ENCODE measurements at regions not wholly inside any gene's neighbourhood (a gene's known extent, or its start where the extent isn't known, plus 50 kb on each side); places are given as distances from the start of the nearest gene placed in this dataset.
"Not testable (repeated sequence)": the region's sequence is repeated elsewhere in the genome, so short reads cannot be mapped to it uniquely, and the experiment has no call there.

DNA sequence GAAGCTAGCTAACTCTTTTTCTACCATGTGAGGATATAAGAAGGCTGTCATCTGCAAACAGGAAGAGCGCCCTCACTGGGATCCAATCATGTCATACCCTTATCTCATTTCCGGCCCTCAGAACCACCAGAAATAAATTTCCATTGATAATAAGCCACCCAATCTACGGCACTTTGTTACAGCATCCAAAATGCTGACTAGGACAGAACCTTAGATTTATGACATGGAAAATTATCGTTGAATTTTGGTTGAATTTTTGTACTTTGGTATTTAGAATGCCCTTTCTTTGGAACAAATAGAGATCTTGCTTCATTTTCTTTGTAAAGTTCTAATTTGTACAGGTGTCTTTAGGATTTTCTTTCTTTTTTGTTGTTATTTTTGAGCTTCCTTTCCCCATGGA is 53.3 kb upstream of the CYLC2 start:
- Histone ChIP-seq H3K4me1 (ENCODE audit: control insufficient read depth, low read depth, low read length) (no peaks in the 10 kb centered on the region), H3K27ac (ENCODE audit: low read length) (no peak overlapping the region), H3K9me3 (ENCODE audit: control insufficient read depth, low read depth, low read length) (no peaks in the 10 kb centered on the region), H3K27me3 (ENCODE audit: control insufficient read depth, insufficient read depth, low read length) (no peaks in the 10 kb centered on the region), H3K4me3 (ENCODE audit: low read length) (no peak overlapping the region), H3K36me3 (ENCODE audit: control insufficient read depth, low read depth, low read length) (no peaks in the 10 kb centered on the region), H3K9ac (ENCODE audit: low read length) (no peak overlapping the region)

DNA sequence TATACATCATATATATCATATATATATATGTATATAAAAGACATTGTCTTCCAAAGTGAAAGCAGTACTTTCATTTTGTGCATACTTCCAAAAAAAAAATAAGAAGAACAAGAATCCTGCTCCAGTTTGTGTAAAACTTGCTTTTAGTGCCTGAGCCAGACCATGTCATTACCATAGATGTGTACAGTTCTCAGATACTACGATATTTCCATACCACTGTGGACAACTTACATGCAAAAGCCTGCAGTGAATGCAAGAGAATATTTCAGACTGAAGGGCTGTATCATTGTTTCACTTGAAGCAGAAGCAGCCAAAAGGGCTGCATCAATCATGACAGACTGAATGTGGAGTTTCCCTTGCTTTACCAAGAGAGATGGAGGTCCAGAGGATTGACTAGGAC is 72.6 kb upstream of the CYLC2 start:
- no peaks in the 10 kb centered on the region for H3K36me3 ChIP-seq (ENCODE audit: control insufficient read depth, low read depth, low read length)
- no peaks in the 10 kb centered on the region for H3K4me1 ChIP-seq (ENCODE audit: control insufficient read depth, low read depth, low read length)
- no peak overlapping the region for H3K4me3 ChIP-seq (ENCODE audit: low read length)
- H3K27me3 ChIP-seq (ENCODE audit: control insufficient read depth, insufficient read depth, low read length): no peaks in the 10 kb centered on the region
- no peaks in the 10 kb centered on the region for H3K9me3 ChIP-seq (ENCODE audit: control insufficient read depth, low read depth, low read length)
- H3K9ac ChIP-seq (ENCODE audit: low read length): no peak overlapping the region
- H3K27ac ChIP-seq (ENCODE audit: low read length): no peak overlapping the region

DNA sequence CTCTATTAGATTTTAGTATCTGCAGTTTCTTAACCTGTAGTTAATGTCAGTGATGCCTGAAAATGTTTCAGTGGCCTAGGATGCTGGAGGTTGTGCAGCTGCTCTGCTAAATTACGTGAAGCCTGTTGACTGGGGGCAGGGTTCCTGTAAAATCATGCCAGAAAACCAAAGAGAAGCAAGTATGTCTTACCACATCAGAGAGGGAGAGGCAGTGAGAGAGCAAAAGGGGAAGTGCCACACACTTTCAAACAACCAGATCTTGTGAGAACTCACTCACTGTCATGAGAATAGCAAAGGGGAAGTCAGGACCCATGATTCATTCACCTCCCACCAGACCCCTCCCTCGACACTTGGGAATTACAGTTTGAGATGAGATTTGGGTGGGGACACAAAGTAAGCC is 83.9 kb upstream of the CYLC2 start:
- Histone ChIP-seq H3K27ac (ENCODE audit: low read length) (no peak overlapping the region), H3K4me1 (ENCODE audit: control insufficient read depth, low read depth, low read length) (peaks cover 6% of the 10 kb centered on the region), H3K36me3 (ENCODE audit: control insufficient read depth, low read depth, low read length) (no peaks in the 10 kb centered on the region), H3K27me3 (ENCODE audit: control insufficient read depth, insufficient read depth, low read length) (no peaks in the 10 kb centered on the region), H3K9ac (ENCODE audit: low read length) (no peak overlapping the region), H3K9me3 (ENCODE audit: control insufficient read depth, low read depth, low read length) (no peaks in the 10 kb centered on the region), H3K4me3 (ENCODE audit: low read length) (no peak overlapping the region)

DNA sequence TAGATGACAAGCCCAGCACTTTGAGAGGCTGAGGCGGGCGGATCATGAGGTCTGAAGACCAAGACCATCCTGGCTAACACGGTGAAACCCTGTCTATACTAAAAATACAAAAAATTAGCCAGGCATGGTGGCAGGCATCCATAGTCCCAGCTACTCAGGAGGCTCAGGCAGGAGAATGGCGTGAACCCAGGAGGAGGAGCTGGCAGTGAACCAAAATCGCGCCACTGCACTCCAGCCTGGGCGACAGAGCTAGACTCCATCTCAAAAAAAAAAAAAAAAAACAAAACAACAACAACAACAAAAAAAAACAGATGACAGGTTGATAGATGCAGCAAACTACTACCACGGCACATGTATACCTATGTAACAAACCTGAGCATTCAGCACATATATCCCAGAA is 89.3 kb upstream of the CYLC2 start:
- not testable (repeated sequence) for H3K27ac ChIP-seq (ENCODE audit: low read length); H3K9ac ChIP-seq (ENCODE audit: low read length); H3K27me3 ChIP-seq (ENCODE audit: control insufficient read depth, insufficient read depth, low read length); H3K4me3 ChIP-seq (ENCODE audit: low read length); H3K36me3 ChIP-seq (ENCODE audit: control insufficient read depth, low read depth, low read length); H3K9me3 ChIP-seq (ENCODE audit: control insufficient read depth, low read depth, low read length); H3K4me1 ChIP-seq (ENCODE audit: control insufficient read depth, low read depth, low read length)

DNA sequence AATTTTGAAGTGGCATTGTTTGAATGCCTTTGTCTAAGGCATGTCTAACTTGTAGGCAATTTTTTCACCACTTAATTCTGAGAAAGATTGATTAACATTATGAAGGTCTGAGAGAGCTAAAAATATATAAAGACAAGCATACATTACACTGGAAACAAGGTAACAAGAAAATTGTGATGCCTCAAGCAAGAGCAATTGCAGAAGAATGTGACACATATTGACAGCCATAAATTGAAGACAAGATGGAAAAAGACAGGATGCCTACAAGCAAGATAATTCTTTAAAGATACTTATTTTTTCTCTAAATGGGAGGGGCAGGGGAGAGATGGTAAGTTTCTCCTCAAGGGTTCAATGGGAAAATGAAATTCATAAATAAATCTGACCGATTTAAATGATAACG is 103.1 kb upstream of the CYLC2 start:
- Histone ChIP-seq H3K4me1 (ENCODE audit: control insufficient read depth, low read depth, low read length) (no peaks in the 10 kb centered on the region), H3K27ac (ENCODE audit: low read length) (no peak overlapping the region), H3K9me3 (ENCODE audit: control insufficient read depth, low read depth, low read length) (no peaks in the 10 kb centered on the region), H3K27me3 (ENCODE audit: control insufficient read depth, insufficient read depth, low read length) (no peaks in the 10 kb centered on the region), H3K9ac (ENCODE audit: low read length) (no peak overlapping the region), H3K4me3 (ENCODE audit: low read length) (no peak overlapping the region), H3K36me3 (ENCODE audit: control insufficient read depth, low read depth, low read length) (no peaks in the 10 kb centered on the region)

DNA sequence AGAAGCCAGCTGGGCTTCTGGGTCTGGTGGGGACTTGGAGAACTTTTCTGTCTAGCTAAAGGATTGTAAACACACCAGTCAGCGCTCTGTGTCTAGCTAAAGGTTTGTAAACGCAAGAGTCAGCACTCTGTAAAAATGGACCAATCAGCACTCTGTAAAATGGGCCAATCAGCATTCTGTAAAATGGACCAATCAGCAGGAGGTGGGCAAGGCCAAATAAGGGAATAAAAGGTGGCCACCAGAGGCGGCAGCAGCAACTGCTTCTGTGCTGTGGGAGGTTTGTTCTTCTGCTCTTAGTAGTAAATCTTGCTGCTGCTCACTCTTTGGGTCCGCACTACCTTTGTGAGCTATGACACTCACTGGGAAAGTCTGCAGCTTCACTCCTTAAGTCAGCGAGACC is 106.4 kb upstream of the CYLC2 start:
- H3K36me3 ChIP-seq (ENCODE audit: control insufficient read depth, low read depth, low read length); H3K9me3 ChIP-seq (ENCODE audit: control insufficient read depth, low read depth, low read length); H3K9ac ChIP-seq (ENCODE audit: low read length); H3K27me3 ChIP-seq (ENCODE audit: control insufficient read depth, insufficient read depth, low read length); H3K27ac ChIP-seq (ENCODE audit: low read length); H3K4me3 ChIP-seq (ENCODE audit: low read length); H3K4me1 ChIP-seq (ENCODE audit: control insufficient read depth, low read depth, low read length): not testable (repeated sequence)

DNA sequence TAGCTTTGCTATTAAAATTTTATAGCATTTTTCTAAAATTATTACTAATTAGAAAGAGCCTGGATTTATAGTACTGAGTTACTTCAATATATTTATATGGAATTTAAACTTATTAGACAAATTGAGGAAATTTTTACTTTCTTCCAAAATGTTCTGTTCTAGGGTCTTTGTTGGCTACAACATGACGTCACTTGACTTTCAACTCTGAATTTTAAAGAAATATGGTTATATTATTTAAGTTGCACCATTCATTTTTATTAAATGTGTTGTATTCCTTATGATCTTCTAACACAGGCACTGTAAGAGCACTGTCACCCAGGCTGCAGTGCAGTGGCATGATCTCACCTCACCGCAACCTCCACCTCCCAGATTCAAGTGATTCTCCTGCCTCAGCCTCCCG is 119.4 kb upstream of the CYLC2 start:
- H3K9me3 ChIP-seq (ENCODE audit: control insufficient read depth, low read depth, low read length): no peaks in the 10 kb centered on the region
- no peak overlapping the region for H3K9ac ChIP-seq (ENCODE audit: low read length)
- H3K27me3 ChIP-seq (ENCODE audit: control insufficient read depth, insufficient read depth, low read length): no peaks in the 10 kb centered on the region
- no peak overlapping the region for H3K4me3 ChIP-seq (ENCODE audit: low read length)
- H3K36me3 ChIP-seq (ENCODE audit: control insufficient read depth, low read depth, low read length): no peaks in the 10 kb centered on the region
- no peaks in the 10 kb centered on the region for H3K4me1 ChIP-seq (ENCODE audit: control insufficient read depth, low read depth, low read length)
- H3K27ac ChIP-seq (ENCODE audit: low read length): no peak overlapping the region

DNA sequence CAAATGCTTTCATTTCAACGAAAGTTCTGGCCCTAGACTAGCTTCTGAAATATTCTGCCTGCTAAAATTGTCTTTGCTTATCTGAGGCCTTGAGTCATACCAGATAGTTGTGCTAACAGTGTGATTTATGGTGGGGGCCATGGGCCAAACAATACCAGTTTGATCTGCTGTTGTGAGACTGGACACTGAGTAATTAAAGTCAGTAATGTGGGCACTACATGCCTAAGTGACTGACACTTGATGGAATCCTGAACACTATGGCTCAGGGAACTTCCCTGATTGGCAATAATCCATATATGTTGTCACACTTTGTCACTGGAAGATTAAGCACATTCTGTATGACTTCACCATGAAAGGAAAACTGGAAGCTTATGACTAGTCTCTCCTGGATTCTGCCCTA is 127.6 kb upstream of the CYLC2 start:
- Histone ChIP-seq H3K9ac (ENCODE audit: low read length) (no peak overlapping the region), H3K27ac (ENCODE audit: low read length) (no peak overlapping the region), H3K9me3 (ENCODE audit: control insufficient read depth, low read depth, low read length) (no peaks in the 10 kb centered on the region), H3K36me3 (ENCODE audit: control insufficient read depth, low read depth, low read length) (no peaks in the 10 kb centered on the region), H3K27me3 (ENCODE audit: control insufficient read depth, insufficient read depth, low read length) (no peaks in the 10 kb centered on the region), H3K4me1 (ENCODE audit: control insufficient read depth, low read depth, low read length) (no peaks in the 10 kb centered on the region), H3K4me3 (ENCODE audit: low read length) (no peak overlapping the region)

DNA sequence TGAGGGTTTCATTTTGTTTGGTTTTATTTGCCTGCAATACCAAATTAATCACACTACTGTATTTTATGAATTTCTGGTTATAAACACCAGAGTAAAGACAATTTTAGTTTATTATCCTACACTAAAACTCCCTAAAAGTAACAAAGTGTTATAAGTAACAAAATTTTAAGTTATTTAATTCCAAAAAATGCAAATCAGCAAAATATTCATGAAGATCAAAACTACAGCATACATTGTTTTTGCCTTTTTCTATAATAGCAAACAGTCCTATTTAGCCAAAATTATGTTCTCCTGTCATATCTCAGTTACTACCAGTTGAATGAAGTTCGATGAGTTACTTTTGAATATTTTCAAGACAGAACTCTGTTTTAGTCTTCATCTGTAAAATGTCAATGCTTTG is 132.7 kb upstream of the CYLC2 start:
- H3K4me3 ChIP-seq (ENCODE audit: low read length): no peak overlapping the region
- H3K4me1 ChIP-seq (ENCODE audit: control insufficient read depth, low read depth, low read length): no peaks in the 10 kb centered on the region
- H3K36me3 ChIP-seq (ENCODE audit: control insufficient read depth, low read depth, low read length): no peaks in the 10 kb centered on the region
- H3K27me3 ChIP-seq (ENCODE audit: control insufficient read depth, insufficient read depth, low read length): no peaks in the 10 kb centered on the region
- no peak overlapping the region for H3K27ac ChIP-seq (ENCODE audit: low read length)
- no peaks in the 10 kb centered on the region for H3K9me3 ChIP-seq (ENCODE audit: control insufficient read depth, low read depth, low read length)
- no peak overlapping the region for H3K9ac ChIP-seq (ENCODE audit: low read length)

DNA sequence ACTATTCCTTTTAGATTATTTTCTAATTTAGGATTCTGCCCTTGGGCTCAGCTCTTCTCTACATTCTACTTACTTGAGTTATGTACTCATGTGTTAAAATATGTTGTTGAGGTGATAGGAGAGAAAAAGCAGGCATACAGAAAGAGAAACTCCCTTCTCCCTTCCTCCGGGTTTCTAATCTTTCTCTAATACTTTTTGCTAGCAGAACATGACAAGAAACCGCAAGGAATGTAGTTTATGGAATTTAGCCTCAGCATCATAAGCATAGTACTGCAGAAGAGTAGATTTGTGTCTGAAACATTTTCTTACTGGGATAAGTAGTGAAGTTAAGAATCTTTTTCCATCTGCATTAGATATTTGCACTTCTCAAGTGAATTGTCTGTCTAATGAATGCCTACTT is 139.5 kb upstream of the CYLC2 start:
- no peaks in the 10 kb centered on the region for H3K4me1 ChIP-seq (ENCODE audit: control insufficient read depth, low read depth, low read length)
- H3K9ac ChIP-seq (ENCODE audit: low read length): no peak overlapping the region
- H3K27ac ChIP-seq (ENCODE audit: low read length): no peak overlapping the region
- no peaks in the 10 kb centered on the region for H3K36me3 ChIP-seq (ENCODE audit: control insufficient read depth, low read depth, low read length)
- no peak overlapping the region for H3K4me3 ChIP-seq (ENCODE audit: low read length)
- no peaks in the 10 kb centered on the region for H3K27me3 ChIP-seq (ENCODE audit: control insufficient read depth, insufficient read depth, low read length)
- no peaks in the 10 kb centered on the region for H3K9me3 ChIP-seq (ENCODE audit: control insufficient read depth, low read depth, low read length)

DNA sequence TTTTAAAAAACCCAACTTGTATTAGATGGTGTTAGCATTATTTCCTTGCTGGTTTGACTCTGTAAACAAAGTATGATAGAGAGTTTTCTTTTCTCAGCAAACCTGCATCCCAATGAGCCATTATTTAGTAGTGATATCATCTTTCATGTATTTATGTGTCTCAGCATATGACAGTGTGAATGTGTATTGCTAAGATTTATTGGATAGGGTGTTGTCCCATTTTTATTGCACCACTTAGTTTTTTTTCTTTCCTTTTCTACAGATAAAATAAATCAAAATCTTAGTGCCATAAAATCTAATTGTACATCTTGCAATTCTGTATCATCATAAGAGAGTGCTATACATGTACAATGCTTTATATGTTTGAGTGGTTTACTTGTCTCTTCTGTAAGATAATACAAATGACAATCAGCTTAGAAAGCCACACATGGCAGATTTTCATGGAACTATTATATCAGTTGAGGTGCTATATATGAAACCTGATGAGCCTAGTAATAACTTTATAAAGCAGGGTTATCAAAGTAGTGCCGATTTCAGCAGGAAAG is 149.2 kb upstream of the CYLC2 start:
- no peaks in the 10 kb centered on the region for H3K27me3 ChIP-seq (ENCODE audit: control insufficient read depth, insufficient read depth, low read length)
- no peaks in the 10 kb centered on the region for H3K36me3 ChIP-seq (ENCODE audit: control insufficient read depth, low read depth, low read length)
- H3K9me3 ChIP-seq (ENCODE audit: control insufficient read depth, low read depth, low read length): no peaks in the 10 kb centered on the region
- H3K27ac ChIP-seq (ENCODE audit: low read length): no peak overlapping the region
- H3K4me1 ChIP-seq (ENCODE audit: control insufficient read depth, low read depth, low read length): no peaks in the 10 kb centered on the region
- H3K9ac ChIP-seq (ENCODE audit: low read length): no peak overlapping the region
- H3K4me3 ChIP-seq (ENCODE audit: low read length): no peak overlapping the region

DNA sequence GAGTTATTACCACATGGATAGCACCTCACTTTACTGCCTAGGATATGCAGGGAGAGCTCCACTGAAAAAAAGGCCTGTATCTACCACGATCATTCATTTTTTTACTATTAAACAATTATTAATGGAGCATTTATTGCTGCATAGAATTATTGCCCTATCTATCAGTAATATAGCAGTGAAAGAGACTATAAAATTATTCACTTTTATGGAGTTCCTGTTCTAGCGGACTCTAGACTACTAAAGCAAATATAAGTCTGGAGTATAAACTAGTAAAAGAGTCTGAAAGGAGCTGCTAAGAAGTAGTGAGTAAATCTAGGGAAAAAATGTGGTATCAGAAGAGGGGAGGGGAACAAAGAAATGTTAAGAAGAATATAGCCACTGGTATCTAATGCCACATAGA is 150.4 kb upstream of the CYLC2 start:
- Histone ChIP-seq H3K4me3 (ENCODE audit: low read length) (no peak overlapping the region), H3K4me1 (ENCODE audit: control insufficient read depth, low read depth, low read length) (no peaks in the 10 kb centered on the region), H3K27ac (ENCODE audit: low read length) (no peak overlapping the region), H3K9me3 (ENCODE audit: control insufficient read depth, low read depth, low read length) (no peaks in the 10 kb centered on the region), H3K9ac (ENCODE audit: low read length) (no peak overlapping the region), H3K27me3 (ENCODE audit: control insufficient read depth, insufficient read depth, low read length) (no peaks in the 10 kb centered on the region), H3K36me3 (ENCODE audit: control insufficient read depth, low read depth, low read length) (no peaks in the 10 kb centered on the region)

All from iPS-18a (cell line).